ENCODE measurements at regions not wholly inside any gene's neighbourhood (a gene's known extent, or its start where the extent isn't known, plus 50 kb on each side); places are given as distances from the start of the nearest gene placed in this dataset.

DNA sequence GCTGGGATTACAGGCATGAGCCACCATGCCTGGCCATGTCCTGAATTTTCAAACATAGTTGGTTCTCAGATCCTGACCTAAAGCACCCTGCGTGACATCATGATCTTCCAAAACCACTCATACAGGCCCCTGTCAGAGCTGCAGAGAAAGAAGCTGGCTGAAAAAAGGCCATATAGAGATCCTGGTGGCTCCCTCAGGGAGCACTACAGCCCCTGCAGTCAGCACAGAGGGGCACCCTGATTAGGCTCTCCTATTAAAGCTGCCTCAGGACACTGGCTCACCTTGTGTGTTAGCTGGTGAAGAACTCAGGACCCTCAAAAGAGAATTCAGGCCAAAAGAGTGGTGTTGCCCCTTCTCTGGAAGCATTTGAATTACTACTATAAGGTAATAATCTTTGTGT lies 249.7 kb upstream of the MCTP2 start:
- TF ChIP-seq, protein P1, sequence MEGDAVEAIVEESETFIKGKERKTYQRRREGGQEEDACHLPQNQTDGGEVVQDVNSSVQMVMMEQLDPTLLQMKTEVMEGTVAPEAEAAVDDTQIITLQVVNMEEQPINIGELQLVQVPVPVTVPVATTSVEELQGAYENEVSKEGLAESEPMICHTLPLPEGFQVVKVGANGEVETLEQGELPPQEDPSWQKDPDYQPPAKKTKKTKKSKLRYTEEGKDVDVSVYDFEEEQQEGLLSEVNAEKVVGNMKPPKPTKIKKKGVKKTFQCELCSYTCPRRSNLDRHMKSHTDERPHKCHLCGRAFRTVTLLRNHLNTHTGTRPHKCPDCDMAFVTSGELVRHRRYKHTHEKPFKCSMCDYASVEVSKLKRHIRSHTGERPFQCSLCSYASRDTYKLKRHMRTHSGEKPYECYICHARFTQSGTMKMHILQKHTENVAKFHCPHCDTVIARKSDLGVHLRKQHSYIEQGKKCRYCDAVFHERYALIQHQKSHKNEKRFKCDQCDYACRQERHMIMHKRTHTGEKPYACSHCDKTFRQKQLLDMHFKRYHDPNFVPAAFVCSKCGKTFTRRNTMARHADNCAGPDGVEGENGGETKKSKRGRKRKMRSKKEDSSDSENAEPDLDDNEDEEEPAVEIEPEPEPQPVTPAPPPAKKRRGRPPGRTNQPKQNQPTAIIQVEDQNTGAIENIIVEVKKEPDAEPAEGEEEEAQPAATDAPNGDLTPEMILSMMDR (conservative IDR thresholded peaks at IDR 0.05; ENCODE audit: low read length) = no peak
- no peak for TF ChIP-seq EZH2phosphoT487 (IDR thresholded peaks at IDR 0.05; ENCODE audit: borderline replicate concordance)

Data from Loucy (cell line).